Pons (tissue), 1 donor: ENCODE measurements at regions not wholly inside any gene's neighbourhood (a gene's known extent, or its start where the extent isn't known, plus 50 kb on each side); places are given as distances from the start of the nearest gene placed in this dataset.

Source experiments
- DNase-seq: peaks from one replicate; pipeline ENCODE4 v3.0.0-alpha.2; 2016; ENCODE audit warnings: low spot score

GRCh38 chr1:106876384-106876783, 180.1 kb upstream of the PRMT6 start:
- DNase-seq, result peak; percentile 80

DNA sequence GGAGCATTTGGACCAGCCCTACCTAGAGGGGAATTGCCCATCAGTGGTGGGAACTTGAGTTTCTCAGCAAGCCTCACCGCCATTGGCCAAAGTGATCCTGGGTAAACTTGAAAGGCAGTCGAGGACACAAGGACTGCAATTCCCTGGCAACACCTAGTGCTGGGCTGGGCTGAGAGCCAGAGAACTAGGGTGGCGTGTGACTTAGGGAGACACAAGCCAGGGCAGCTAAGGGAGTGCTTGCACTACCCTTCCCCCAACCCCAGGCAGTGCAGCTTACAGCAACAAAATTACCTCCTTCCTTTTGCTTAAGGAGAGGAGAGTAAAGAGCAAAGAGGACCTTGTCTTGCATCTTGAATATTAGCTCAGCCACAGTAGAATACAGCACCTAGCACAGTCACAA, 176.9 kb upstream of the PRMT6 start:
- DNase-seq, result peak; percentile 20

- DNase-seq, result no peak
Observed at GRCh38 chr1:106880226-106880625, 176.2 kb upstream of the PRMT6 start.

DNA sequence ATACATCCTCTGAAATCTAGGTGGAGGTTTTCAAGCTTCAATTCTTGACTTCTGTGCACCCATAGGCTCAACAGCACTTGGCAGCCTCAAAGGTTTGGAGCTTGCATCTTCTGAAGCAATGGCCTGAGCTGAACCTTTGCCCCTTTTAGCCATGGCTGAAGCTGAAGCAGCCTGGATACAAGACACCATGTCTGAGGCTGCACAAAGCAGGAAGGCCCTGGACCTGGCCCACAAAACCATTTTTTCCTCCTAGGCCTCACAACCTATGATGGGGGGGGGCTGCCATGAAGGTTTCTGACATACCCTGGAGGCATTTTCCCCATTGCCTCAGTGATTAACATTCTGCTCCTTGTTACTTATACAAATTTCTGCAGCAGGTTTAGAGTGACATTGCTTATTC, 173.3 kb upstream of the PRMT6 start:
- no peak for DNase-seq

GRCh38 chr1:106889059-106889458, 167.4 kb upstream of the PRMT6 start:
- DNase-seq, result no peak

GRCh38 chr1:106889583-106889982, 166.9 kb upstream of the PRMT6 start:
- no peak for DNase-seq

DNA sequence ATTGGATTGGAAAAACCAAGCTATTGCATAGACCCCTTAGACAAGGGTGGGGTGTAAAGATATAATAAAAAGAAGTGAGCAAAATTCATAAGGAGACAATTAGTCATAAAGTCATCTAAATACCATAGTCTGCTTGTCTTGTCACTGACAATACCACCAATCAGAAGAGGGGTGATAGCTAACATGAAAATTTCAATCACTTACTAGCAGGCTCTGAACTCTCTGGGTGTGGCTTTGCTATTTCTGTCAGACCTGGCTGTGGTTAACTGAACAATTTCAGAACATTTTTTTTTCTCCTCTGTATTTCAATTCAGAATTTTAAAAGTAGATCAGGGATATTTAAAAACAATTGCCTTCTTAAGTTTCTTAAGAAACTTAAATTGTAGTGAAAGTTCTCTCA, 158.5 kb upstream of the PRMT6 start:
- no peak for DNase-seq

GRCh38 chr1:106899644-106900043, 156.8 kb upstream of the PRMT6 start:
- DNase-seq, result no peak

- DNase-seq, result no peak
Observed at GRCh38 chr1:106907795-106908194, 148.7 kb upstream of the PRMT6 start.

GRCh38 chr1:106908689-106909088, 147.8 kb upstream of the PRMT6 start:
- DNase-seq, result no peak

DNA sequence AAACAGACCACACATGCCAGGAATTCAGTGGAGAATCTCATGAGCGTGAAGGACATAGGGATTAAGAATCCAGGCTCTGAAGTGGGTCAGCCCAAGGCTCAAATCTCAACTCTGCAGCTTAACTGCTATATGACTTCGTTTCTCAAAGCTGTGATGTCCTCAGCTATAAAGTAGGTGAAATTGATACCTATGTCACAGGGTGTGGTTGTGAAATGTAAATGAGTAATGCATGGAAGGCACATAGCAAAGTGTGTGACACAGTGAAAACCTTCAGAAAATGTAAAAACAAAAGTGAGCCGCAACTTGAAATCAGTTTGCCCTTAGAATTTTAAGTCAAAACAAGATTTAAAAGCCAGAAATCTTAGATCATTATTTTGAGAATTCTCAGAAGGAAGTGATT, 145.7 kb upstream of the PRMT6 start:
- DNase-seq, result no peak

- DNase-seq, result no peak
Observed at GRCh38 chr1:106912131-106912530, 144.3 kb upstream of the PRMT6 start.

DNA sequence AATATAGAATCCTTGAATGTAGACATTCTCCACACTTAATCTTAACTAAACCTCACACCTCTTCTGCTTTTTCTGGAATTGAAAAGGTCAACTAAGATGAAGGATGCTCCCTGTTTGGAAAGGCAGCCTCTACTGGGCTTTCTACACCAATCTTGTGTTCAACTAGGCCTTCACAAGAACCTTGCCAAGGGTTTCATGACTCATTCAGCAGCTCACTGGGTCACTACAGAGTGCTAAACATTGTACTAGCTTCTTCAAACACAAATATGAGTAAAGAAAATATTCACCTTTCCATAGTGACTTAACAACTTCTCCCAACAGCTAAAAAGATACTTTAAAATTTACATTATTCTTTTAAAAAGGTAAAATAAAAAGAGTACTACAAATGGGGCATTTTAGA, 135.3 kb upstream of the PRMT6 start:
- no peak for DNase-seq

DNA sequence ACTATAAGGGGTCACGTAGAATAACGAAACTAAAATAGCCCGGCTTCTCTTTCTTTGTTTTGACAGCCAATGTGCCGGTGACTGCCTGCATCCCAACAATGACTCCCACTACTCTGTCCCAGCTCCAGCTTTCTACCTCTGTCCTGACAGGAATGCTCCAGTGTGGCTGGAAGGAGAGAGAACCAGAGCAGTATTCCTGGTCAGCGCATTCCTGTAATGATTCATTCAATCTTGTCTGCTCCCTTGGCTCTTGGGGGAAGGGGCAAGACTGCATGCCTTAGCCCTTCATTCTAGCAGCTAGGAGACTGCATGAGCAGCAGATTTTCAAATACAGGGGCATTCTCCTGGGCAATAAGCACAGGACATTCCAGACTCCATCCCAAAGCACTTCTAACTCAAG, 132.1 kb upstream of the PRMT6 start:
- no peak for DNase-seq

DNA sequence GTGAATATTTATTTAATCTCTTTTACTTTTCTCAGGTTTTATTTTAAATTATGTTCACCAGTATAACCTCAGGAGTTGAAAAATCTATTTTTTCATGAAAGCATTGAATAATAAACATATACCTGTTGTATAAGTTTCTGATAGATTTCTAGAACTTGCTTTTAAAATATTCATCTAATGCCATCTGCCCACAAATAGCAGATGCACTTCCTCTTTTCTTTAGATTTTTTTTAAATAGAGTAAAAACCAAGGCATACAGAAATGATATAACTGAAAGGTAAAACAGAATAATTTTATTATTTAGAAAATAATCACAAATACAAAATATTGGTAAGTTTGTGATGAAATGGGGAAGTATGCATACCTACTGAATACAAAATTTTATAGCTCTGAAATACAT, 130.7 kb upstream of the PRMT6 start:
- no peak for DNase-seq

- no peak for DNase-seq
Observed at GRCh38 chr1:106926803-106927582, 129.5 kb upstream of the PRMT6 start.

GRCh38 chr1:106937104-106937503, 119.4 kb upstream of the PRMT6 start:
- no peak for DNase-seq

DNA sequence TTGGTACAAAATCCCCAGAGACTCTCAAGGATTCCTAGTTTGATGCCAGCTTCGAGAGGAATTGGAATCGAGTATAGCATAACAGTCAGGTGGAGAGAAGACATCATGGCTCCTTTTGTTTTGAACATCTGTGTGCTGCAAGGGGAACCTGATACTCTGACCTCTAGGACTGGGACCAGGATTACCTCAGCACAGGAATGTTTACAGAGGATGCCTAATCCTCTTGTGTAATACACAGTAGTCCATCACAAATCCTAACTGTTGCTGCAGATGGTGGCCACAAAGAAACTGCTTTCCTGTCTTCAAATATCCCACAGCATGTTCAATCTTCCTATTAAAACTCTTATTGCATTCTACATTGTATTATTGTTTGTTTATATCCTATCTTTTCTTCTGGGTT, 111.8 kb upstream of the PRMT6 start:
- no peak for DNase-seq

GRCh38 chr1:106952776-106953175, 103.7 kb upstream of the PRMT6 start:
- DNase-seq, result no peak

DNA sequence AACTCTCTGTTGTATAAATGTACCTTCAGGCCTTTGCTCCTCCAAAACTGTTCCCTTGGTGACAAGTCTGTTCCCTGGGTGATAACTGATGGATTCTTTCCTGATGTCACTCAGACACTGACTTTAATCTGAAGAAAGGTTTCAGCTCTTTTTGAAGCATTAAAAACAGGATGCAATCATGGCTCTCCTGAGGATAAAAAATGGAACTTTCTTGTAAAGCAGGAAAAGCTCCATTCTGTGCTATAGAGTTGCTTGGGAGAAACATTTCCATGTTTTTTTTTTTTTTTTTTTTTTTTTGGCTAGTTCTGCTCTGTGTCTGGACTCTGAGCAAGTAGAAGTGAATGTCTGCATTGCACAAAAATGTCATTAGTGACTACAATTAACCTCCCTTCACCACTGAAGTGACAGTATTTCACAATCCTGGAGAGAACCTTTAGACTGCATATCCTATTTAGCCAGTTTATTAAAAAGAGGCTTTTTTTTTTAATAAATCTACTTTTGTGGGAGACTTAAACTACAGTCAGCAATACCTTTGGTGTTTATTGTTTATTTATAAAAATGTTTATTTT, 101.7 kb upstream of the PRMT6 start:
- DNase-seq, result no peak

DNA sequence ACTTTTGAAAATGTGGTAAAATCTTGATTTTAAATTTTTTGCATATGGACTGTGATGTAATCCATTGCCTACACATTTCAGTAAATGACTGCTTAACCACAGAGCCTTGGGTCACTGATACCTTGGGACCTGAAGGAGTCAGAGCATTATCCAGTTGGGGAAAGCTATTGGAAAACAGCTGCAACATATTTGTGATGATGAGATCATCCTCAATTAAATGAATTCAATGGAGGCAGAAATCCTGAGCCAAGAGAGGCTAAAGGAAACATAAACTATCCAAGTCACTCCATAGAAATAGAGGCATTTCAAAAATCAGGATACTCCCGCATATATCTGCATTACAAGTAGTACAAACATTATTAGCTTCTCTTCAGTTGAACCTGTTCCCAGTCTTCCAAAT, 99.8 kb upstream of the PRMT6 start:
- no peak for DNase-seq

- DNase-seq, result no peak
Observed at GRCh38 chr1:106957795-106958194, 98.7 kb upstream of the PRMT6 start.

GRCh38 chr1:106960412-106960811, 96.1 kb upstream of the PRMT6 start:
- DNase-seq, result no peak

DNA sequence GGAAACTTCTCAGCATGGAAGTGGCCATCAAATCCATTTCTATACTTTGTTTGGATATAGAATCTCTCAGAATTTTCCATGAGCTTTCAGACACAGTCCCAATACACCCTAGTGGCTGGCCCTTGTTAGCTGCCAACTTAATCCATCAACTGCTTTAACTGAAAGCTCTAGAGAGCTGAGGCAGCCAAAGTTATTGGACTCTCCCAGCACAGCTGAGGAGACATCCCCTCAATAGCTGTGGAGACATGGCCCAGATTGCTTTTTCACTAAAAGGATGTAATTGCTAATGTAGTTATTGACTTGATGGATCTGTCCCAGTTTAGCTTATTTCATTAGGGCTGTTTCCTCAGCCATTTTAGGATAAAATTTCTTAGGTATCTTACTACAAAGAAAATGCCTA, 94.8 kb upstream of the PRMT6 start:
- DNase-seq, result no peak
